IPS DF 4.7 (cell line): ENCODE measurements at regions not wholly inside any gene's neighbourhood (a gene's known extent, or its start where the extent isn't known, plus 50 kb on each side); places are given as distances from the start of the nearest gene placed in this dataset.

Experiments
- DNase-seq: peaks from one replicate; pipeline ENCODE4 v3.0.0-alpha.2; 2013; ENCODE audit warnings: low spot score; ENCODE audit errors: extremely low read depth

DNA sequence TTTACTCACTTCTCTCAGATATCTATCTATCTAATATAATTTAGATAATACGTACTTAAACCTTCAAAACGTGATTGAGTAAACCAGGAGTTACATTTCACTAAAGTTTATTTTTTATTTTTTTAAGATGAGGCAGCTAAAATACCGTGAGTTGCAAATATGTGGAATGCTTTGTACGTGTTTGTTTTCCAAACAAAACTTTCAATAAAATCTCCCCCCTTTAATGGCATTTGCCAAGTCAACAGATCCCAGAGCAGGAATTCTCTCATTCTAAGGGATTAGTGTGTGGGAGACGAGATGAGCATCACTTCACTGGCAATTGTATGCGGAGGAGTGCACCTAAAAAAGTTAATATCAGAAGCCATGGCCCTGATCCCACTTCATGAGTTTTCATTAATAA is 53.7 kb upstream of the MAGI2 start:
- DNase-seq: no peak

DNA sequence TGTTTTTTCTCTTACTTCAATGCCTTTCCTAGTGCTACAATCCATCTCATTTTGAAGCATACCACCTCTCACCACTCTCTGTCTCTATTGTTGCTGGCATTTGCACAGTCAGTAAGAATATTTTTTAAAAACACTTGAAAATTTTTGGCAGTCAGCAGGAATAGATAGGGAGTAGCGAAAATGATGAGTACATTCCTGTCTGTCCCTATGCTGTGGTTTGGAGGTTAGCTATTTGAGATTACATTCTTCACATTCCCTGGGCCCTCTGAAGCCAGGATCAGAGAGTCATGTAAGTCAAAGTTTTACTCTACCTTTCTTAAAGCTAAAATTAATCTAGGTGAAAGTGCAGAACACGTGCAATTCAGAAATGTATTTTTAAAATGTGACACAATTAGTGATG is 53.0 kb upstream of the MAGI2 start:
- no peak for DNase-seq

DNA sequence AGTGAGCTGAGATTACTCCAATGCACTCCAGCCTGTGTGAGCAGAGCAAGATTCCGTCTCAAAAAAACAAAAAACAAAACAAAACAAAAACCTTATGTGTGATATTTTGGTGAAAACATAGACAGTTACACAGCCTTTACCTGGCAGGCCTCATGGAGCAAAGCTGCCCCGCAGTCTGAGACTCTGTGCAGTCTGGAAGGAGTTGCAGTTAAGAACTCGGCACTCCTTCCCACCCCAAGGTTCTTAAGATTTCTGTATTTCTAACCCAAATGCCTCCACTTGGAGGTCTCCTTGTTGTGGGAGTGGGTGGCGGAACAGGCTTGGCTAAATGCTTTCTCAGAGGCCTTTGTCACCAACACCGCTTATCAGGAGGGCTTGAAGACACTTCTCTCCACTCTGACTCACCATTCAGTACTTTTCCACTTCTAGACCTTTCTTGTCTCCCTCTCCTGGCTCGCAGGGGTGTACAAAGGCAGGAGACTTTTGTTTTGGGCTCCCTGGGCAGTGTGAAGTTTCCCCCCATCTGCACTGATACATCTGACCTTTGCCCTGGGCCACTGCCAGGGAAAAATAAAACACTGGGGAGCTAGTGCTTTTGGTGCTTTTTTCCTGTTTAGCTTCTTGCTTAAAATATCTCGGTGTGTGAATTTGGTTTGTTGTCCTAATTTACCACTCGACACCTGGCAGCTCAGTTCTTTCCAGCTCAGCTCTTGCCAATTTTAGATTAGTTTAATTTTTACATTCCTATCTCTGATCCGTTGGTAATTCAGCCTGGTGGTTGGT is 51.3 kb upstream of the MAGI2 start:
- DNase-seq: no peak
